HG03520 (cell line): ENCODE measurements at regions not wholly inside any gene's neighbourhood (a gene's known extent, or its start where the extent isn't known, plus 50 kb on each side); places are given as distances from the start of the nearest gene placed in this dataset.

Experiments
- ATAC-seq: cut with Tn5 transposase; IDR thresholded peaks from one replicate; pipeline ENCODE4 v1.9.1; 2021; ENCODE audit warnings: mild to moderate bottlenecking, moderate library complexity; ENCODE audit not compliant: unreplicated experiment

GRCh38 chr20:50387996-50388332, 122.2 kb upstream of the PTPN1 start:
- ATAC-seq, result no peak

- ATAC-seq, result no peak
Observed at GRCh38 chr20:50388733-50389437, 121.3 kb upstream of the PTPN1 start.

GRCh38 chr20:50389438-50389807, 120.8 kb upstream of the PTPN1 start:
- no peak for ATAC-seq

GRCh38 chr20:50389808-50390684, 120.1 kb upstream of the PTPN1 start:
- no peak for ATAC-seq

GRCh38 chr20:50390685-50391443, 119.3 kb upstream of the PTPN1 start:
- no peak for ATAC-seq

- no peak for ATAC-seq
Observed at GRCh38 chr20:50391444-50392137, 118.6 kb upstream of the PTPN1 start.

- ATAC-seq, result no peak
Observed at GRCh38 chr20:50392138-50392866, 117.9 kb upstream of the PTPN1 start.

GRCh38 chr20:50393242-50393641, 116.9 kb upstream of the PTPN1 start:
- ATAC-seq, result no peak

GRCh38 chr20:50393990-50394561, 116.1 kb upstream of the PTPN1 start:
- no peak for ATAC-seq

- ATAC-seq, result no peak
Observed at GRCh38 chr20:50394569-50394968, 115.6 kb upstream of the PTPN1 start.

- no peak for ATAC-seq
Observed at GRCh38 chr20:50395251-50395729, 114.9 kb upstream of the PTPN1 start.

- ATAC-seq, result no peak
Observed at GRCh38 chr20:50395914-50396488, 114.2 kb upstream of the PTPN1 start.

GRCh38 chr20:50396623-50397022, 113.6 kb upstream of the PTPN1 start:
- no peak for ATAC-seq

GRCh38 chr20:50397058-50397457, 113.1 kb upstream of the PTPN1 start:
- no peak for ATAC-seq

- no peak for ATAC-seq
Observed at GRCh38 chr20:50398064-50398463, 112.1 kb upstream of the PTPN1 start.

- ATAC-seq, result no peak
Observed at GRCh38 chr20:50398471-50398820, 111.7 kb upstream of the PTPN1 start.

GRCh38 chr20:50398821-50399554, 111.2 kb upstream of the PTPN1 start:
- no peak for ATAC-seq

GRCh38 chr20:50399555-50399916, 110.6 kb upstream of the PTPN1 start:
- ATAC-seq, result no peak
